ENCODE measurements at regions not wholly inside any gene's neighbourhood (a gene's known extent, or its start where the extent isn't known, plus 50 kb on each side); places are given as distances from the start of the nearest gene placed in this dataset.

GRCh38 chr2:200077210-200077650, 121.8 kb downstream of the MAIP1 start:
- no peak for DNase-seq
- TF ChIP-seq GATA1 (IDR thresholded peaks at IDR 0.05; ENCODE audit: low read depth, low read length) (no peak), POLR2A (IDR thresholded peaks at IDR 0.05; ENCODE audit: low read length) (no peak)

GRCh38 chr2:200077838-200078237, 122.5 kb downstream of the MAIP1 start:
- TF ChIP-seq POLR2A (IDR thresholded peaks at IDR 0.05; ENCODE audit: low read length), result no peak
- no peak for TF ChIP-seq GATA1 (IDR thresholded peaks at IDR 0.05; ENCODE audit: low read depth, low read length)

GRCh38 chr2:200079356-200079755, 124.0 kb downstream of the MAIP1 start:
- DNase-seq, result no peak
- no peak for TF ChIP-seq GATA1 (IDR thresholded peaks at IDR 0.05; ENCODE audit: low read depth, low read length)
- no peak for TF ChIP-seq POLR2A (IDR thresholded peaks at IDR 0.05; ENCODE audit: low read length)

More at GRCh38 chr2:200077838-200078237, 122.5 kb downstream of the MAIP1 start:
- no peak for DNase-seq

GRCh38 chr2:200081236-200081635, 125.9 kb downstream of the MAIP1 start:
- no peak for DNase-seq
- TF ChIP-seq POLR2A (IDR thresholded peaks at IDR 0.05; ENCODE audit: low read length) (no peak), GATA1 (IDR thresholded peaks at IDR 0.05; ENCODE audit: low read depth, low read length) (no peak)

GRCh38 chr2:200081811-200082210, 126.4 kb downstream of the MAIP1 start:
- no peak for TF ChIP-seq GATA1 (IDR thresholded peaks at IDR 0.05; ENCODE audit: low read depth, low read length)
- no peak for TF ChIP-seq POLR2A (IDR thresholded peaks at IDR 0.05; ENCODE audit: low read length)
- no peak for DNase-seq

GRCh38 chr2:200084036-200084435, 128.7 kb downstream of the MAIP1 start:
- DNase-seq, result no peak
- TF ChIP-seq GATA1 (IDR thresholded peaks at IDR 0.05; ENCODE audit: low read depth, low read length) (no peak), POLR2A (IDR thresholded peaks at IDR 0.05; ENCODE audit: low read length) (no peak)

- no peak for DNase-seq
- TF ChIP-seq GATA1 (IDR thresholded peaks at IDR 0.05; ENCODE audit: low read depth, low read length), result no peak
- TF ChIP-seq POLR2A (IDR thresholded peaks at IDR 0.05; ENCODE audit: low read length), result no peak
Measured at GRCh38 chr2:200086911-200087310, 131.5 kb downstream of the MAIP1 start.

GRCh38 chr2:200087451-200087850, 132.1 kb downstream of the MAIP1 start:
- TF ChIP-seq GATA1 (IDR thresholded peaks at IDR 0.05; ENCODE audit: low read depth, low read length) (no peak), POLR2A (IDR thresholded peaks at IDR 0.05; ENCODE audit: low read length) (no peak)
- no peak for DNase-seq

- no peak for TF ChIP-seq GATA1 (IDR thresholded peaks at IDR 0.05; ENCODE audit: low read depth, low read length)
- TF ChIP-seq POLR2A (IDR thresholded peaks at IDR 0.05; ENCODE audit: low read length), result no peak
- no peak for DNase-seq
Measured at GRCh38 chr2:200089040-200089755, 133.8 kb downstream of the MAIP1 start.

- TF ChIP-seq GATA1 (IDR thresholded peaks at IDR 0.05; ENCODE audit: low read depth, low read length) (no peak), POLR2A (IDR thresholded peaks at IDR 0.05; ENCODE audit: low read length) (no peak)
- no peak for DNase-seq
Measured at GRCh38 chr2:200089756-200090109, 134.4 kb downstream of the MAIP1 start.

GRCh38 chr2:200090683-200091082, 135.3 kb downstream of the MAIP1 start:
- TF ChIP-seq POLR2A (IDR thresholded peaks at IDR 0.05; ENCODE audit: low read length) (no peak), GATA1 (IDR thresholded peaks at IDR 0.05; ENCODE audit: low read depth, low read length) (no peak)
- no peak for DNase-seq

- DNase-seq, result no peak
- no peak for TF ChIP-seq POLR2A (IDR thresholded peaks at IDR 0.05; ENCODE audit: low read length)
- no peak for TF ChIP-seq GATA1 (IDR thresholded peaks at IDR 0.05; ENCODE audit: low read depth, low read length)
Measured at GRCh38 chr2:200091126-200091525, 135.7 kb downstream of the MAIP1 start.

GRCh38 chr2:200092235-200092634, 136.9 kb downstream of the MAIP1 start:
- TF ChIP-seq GATA1 (IDR thresholded peaks at IDR 0.05; ENCODE audit: low read depth, low read length) (no peak), POLR2A (IDR thresholded peaks at IDR 0.05; ENCODE audit: low read length) (no peak)
- DNase-seq, result no peak

GRCh38 chr2:200095436-200095835, 140.1 kb downstream of the MAIP1 start:
- TF ChIP-seq POLR2A (IDR thresholded peaks at IDR 0.05; ENCODE audit: low read length) (no peak), GATA1 (IDR thresholded peaks at IDR 0.05; ENCODE audit: low read depth, low read length) (no peak)
- DNase-seq, result no peak

- TF ChIP-seq POLR2A (IDR thresholded peaks at IDR 0.05; ENCODE audit: low read length) (no peak), GATA1 (IDR thresholded peaks at IDR 0.05; ENCODE audit: low read depth, low read length) (no peak)
- no peak for DNase-seq
Measured at GRCh38 chr2:200099256-200099655, 143.9 kb downstream of the MAIP1 start.

All from erythroblast (primary cell).